Naive thymus-derived CD4-positive, alpha-beta T cell (primary cell): ENCODE measurements at regions not wholly inside any gene's neighbourhood (a gene's known extent, or its start where the extent isn't known, plus 50 kb on each side); places are given as distances from the start of the nearest gene placed in this dataset.

Experiments used
- ATAC-seq: fragments of 150-1000 bp; cut with Tn5 transposase; 2 replicates; pipeline ENCODE4 v1.10.0; 2021; ENCODE audit warnings: mild to moderate bottlenecking, moderate library complexity
- CTCF ChIA-PET: fragments of 350-600 bp; sonication (Branson Sonifier 250); formaldehyde crosslinking; loops from one replicate; lab custom pipeline; 2021; ENCODE audit warnings: antibody characterized with exemption; lab: Charles Lee
- POLR2A ChIA-PET: fragments of 350-600 bp; sonication (Branson Sonifier 250); formaldehyde crosslinking; loops from one replicate; lab custom pipeline; 2021; ENCODE audit warnings: antibody characterized with exemption, inconsistent platforms; lab: Charles Lee
- DNase-seq, 9 donors: peaks; one replicate each; pipeline versions ENCODE4 v3.0.0 to v3.0.0-alpha.2; 2020 to 2022; ENCODE audit warnings: mixed read lengths in 1 of 9
- H3K27ac ChIP-seq: one replicate; pipeline ENCODE4 v1.7.0; 2013; ENCODE audit warnings: mild to moderate bottlenecking, low read depth, low read length, moderate library complexity
- H3K27me3 ChIP-seq, 2 donors: one replicate each; pipeline ENCODE4 v1.7.0; 2013; ENCODE audit warnings: low read length in 2 of 2, mild to moderate bottlenecking in 2 of 2, moderate library complexity in 2 of 2; ENCODE audit not compliant: control insufficient read depth in 2 of 2, insufficient read depth in 2 of 2
- H3K36me3 ChIP-seq, 3 experiments: 1 replicate in 2 of 3; 2 replicates in 1 of 3; pipeline ENCODE4 v1.7.0; 2013; ENCODE audit warnings: low read length in 3 of 3, mild to moderate bottlenecking in 3 of 3, moderate library complexity in 1 of 3; ENCODE audit not compliant: insufficient read depth in 3 of 3, control insufficient read depth in 2 of 3
- H3K4me1 ChIP-seq, 2 donors: one replicate each; pipeline ENCODE4 v1.7.0; 2013; ENCODE audit warnings: low read length in 2 of 2, mild to moderate bottlenecking in 2 of 2, moderate library complexity in 1 of 2; ENCODE audit not compliant: control insufficient read depth in 2 of 2, insufficient read depth in 2 of 2
- H3K4me3 ChIP-seq: 2 replicates; pipeline ENCODE4 v1.7.0; 2013; ENCODE audit warnings: mild to moderate bottlenecking, low read length
- H3K9me3 ChIP-seq, 3 experiments: 1 replicate in 2 of 3; 2 replicates in 1 of 3; pipeline ENCODE4 v1.7.0; 2013; ENCODE audit warnings: low read length in 3 of 3; ENCODE audit not compliant: control insufficient read depth in 2 of 3
- H3K27ac Mint-ChIP-seq, 9 donors: one replicate each; pipeline ENCODE4 v1.8.0; 2020 to 2022; ENCODE audit warnings: mixed read lengths in 9 of 9, mild to moderate bottlenecking in 8 of 9, moderate library complexity in 5 of 9, inconsistent platforms in 2 of 9
- H3K27me3 Mint-ChIP-seq, 5 donors: one replicate each; pipeline ENCODE4 v1.8.0; 2021 to 2022; ENCODE audit warnings: mixed read lengths in 5 of 5, mild to moderate bottlenecking in 1 of 5
- H3K36me3 Mint-ChIP-seq, 5 donors: one replicate each; pipeline ENCODE4 v1.8.0; 2020 to 2022; ENCODE audit warnings: mixed read lengths in 5 of 5, mild to moderate bottlenecking in 3 of 5, inconsistent platforms in 1 of 5
- H3K4me1 Mint-ChIP-seq, 7 donors: one replicate each; pipeline ENCODE4 v1.8.0; 2020 to 2022; ENCODE audit warnings: mixed read lengths in 7 of 7, mild to moderate bottlenecking in 3 of 7, inconsistent platforms in 1 of 7
- H3K4me3 Mint-ChIP-seq, 10 donors: one replicate each; pipeline ENCODE4 v1.8.0; 2020 to 2022; ENCODE audit warnings: mild to moderate bottlenecking in 10 of 10, mixed read lengths in 10 of 10, moderate library complexity in 6 of 10, inconsistent platforms in 2 of 10
- H3K9me3 Mint-ChIP-seq, 11 donors: one replicate each; pipeline ENCODE4 v1.8.0; 2020 to 2022; ENCODE audit warnings: mixed read lengths in 11 of 11, mild to moderate bottlenecking in 4 of 11, inconsistent platforms in 1 of 11, moderate library complexity in 1 of 11
- intact Hi-C, 2 donors: fragments of 100-400 bp; cut with micrococcal nuclease; formaldehyde crosslinking; loops; one replicate each; pipeline ENCODE4 v1.15.1; 2023

DNA sequence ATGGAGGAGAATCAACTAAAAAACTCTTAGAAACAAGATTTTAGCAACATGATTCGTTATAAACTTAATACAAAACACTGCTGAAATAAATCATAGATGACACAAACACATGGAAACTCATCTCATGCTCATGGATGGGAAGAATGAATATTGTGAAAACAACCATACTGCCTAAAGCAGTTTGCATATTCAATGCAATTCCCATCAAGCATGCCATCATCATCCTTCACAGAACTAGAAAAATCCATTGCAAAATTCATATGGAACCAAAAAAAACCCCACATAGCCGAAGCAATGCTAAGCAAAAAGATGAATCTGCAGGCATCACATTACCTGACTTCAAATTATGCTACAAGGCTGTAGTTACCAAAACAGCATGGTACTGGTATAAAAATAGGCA lies 1015.8 kb upstream of the GRIA3 start:
- no peaks in the 10 kb centered on the region for H3K36me3 ChIP-seq
- no peak for DNase-seq
- H3K4me3 Mint-ChIP-seq, result no peak overlapping the region
- H3K4me3 ChIP-seq, result no peak overlapping the region
- H3K27ac Mint-ChIP-seq, result no peak overlapping the region
- POLR2A ChIA-PET, result no interaction called here
- H3K4me1 Mint-ChIP-seq, result no peaks in the 10 kb centered on the region
- no peaks in the 10 kb centered on the region for H3K36me3 Mint-ChIP-seq
- CTCF ChIA-PET, result no interaction called here
- no peaks in the 10 kb centered on the region for H3K27me3 ChIP-seq
- H3K9me3 ChIP-seq, result no peaks in the 10 kb centered on the region
- ATAC-seq, result no peak
- H3K27ac ChIP-seq, result no peak overlapping the region
- H3K27me3 Mint-ChIP-seq, result no peaks in the 10 kb centered on the region
- H3K9me3 Mint-ChIP-seq, result peaks cover 0 to 6% (median 0%) of the 10 kb centered on the region in 11 donors
- no peaks in the 10 kb centered on the region for H3K4me1 ChIP-seq
- intact Hi-C loops, result no loop called here

DNA sequence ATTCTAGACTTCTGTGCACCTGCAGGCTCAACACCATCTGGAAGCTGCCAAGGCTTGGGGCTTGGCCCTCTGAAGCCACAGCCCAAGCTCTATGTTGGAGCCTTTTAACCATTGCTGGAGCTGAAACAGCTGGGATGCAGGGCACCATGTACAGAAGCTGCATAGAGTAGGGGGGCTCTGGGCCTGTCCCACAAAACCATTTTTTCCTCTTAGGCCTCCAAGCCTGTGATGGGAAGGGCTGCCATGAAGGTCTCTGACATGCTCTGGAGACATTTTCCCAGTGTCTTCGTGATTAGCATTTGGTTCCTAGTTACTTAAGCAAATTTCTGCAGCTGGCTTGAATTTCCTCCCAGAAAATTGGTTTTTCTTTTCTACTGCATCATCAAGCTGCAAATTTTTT lies 999.3 kb upstream of the GRIA3 start:
- no peaks in the 10 kb centered on the region for H3K9me3 ChIP-seq
- Mint-ChIP-seq H3K36me3 (peaks cover 0 to 4% (median 0%) of the 10 kb centered on the region in 5 donors), H3K9me3 (peaks cover 0 to 16% (median 7%) of the 10 kb centered on the region in 11 donors), H3K4me1 (no peaks in the 10 kb centered on the region), H3K4me3 (no peak overlapping the region), H3K27me3 (no peaks in the 10 kb centered on the region), H3K27ac (no peak overlapping the region)
- no peaks in the 10 kb centered on the region for H3K27me3 ChIP-seq
- H3K4me1 ChIP-seq, result no peaks in the 10 kb centered on the region
- ATAC-seq, result no peak
- DNase-seq, result no peak
- no peak overlapping the region for H3K4me3 ChIP-seq
- intact Hi-C loops, result no loop called here
- no peak overlapping the region for H3K27ac ChIP-seq
- CTCF ChIA-PET, result no interaction called here
- no peaks in the 10 kb centered on the region for H3K36me3 ChIP-seq
- POLR2A ChIA-PET, result no interaction called here

DNA sequence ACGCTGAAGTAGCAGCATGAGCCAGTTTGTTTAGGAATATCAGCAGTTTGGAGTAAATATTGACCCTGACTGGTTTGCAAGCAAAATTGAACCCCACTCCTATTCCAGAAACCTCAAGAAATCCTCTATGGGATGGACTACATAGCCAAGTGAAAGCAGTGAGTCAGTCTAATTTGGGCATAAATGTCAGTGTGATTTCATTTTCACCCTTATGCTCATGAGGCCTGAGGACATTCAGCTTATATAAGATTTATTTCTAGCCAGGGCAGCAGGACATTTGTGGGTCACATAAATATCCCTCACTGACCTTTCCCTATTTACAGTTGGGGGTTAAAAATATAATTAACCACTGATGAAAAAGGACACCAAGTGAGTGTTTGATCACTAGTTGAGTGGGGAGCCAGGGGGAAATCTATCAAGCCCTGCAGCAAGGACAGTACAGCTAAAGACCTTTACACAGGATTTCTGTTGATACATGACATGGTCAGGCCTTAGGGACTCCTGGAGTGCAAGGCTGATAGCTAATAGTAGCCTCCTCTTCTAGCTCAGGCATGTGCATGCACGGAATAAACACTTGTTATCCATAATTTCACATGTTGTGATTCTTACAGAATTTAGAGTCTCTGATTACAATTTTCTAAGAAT lies 996.9 kb upstream of the GRIA3 start:
- H3K27me3 Mint-ChIP-seq, result no peaks in the 10 kb centered on the region
- no peak for ATAC-seq

DNA sequence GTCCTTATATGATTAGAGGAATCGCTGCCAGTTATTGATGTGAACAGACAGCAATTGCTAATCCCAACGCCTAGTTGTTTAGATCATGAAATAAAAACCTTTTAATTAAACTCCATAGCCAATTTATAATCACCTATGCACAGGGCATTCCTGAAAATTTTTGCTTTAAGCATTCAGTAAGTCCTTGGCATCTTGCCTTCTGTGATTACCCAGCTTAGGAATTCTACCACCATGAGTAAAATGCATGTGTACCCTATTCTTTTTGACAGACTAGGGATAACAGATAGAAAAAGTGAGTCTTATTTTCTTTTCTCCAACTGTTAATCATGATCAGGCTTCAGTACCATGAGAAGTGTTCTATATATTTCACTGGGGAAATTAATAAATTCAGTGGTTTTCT lies 995.3 kb upstream of the GRIA3 start:
- DNase-seq, result no peak
- H3K9me3 ChIP-seq, result no peaks in the 10 kb centered on the region
- no peaks in the 10 kb centered on the region for H3K27me3 Mint-ChIP-seq
- no peak for ATAC-seq
- H3K36me3 Mint-ChIP-seq, result peaks cover 0 to 4% (median 0%) of the 10 kb centered on the region in 5 donors
- ChIA-PET CTCF (no interaction called here), POLR2A (no interaction called here)
- H3K27ac Mint-ChIP-seq, result no peak overlapping the region
- H3K4me3 Mint-ChIP-seq, result no peak overlapping the region
- H3K4me3 ChIP-seq, result no peak overlapping the region
- H3K9me3 Mint-ChIP-seq, result peaks cover 0 to 12% (median 3%) of the 10 kb centered on the region in 11 donors
- H3K27ac ChIP-seq, result no peak overlapping the region
- H3K36me3 ChIP-seq, result no peaks in the 10 kb centered on the region
- no peaks in the 10 kb centered on the region for H3K4me1 Mint-ChIP-seq
- no peaks in the 10 kb centered on the region for H3K27me3 ChIP-seq
- intact Hi-C loops, result no loop called here
- H3K4me1 ChIP-seq, result no peaks in the 10 kb centered on the region

More for the DNA sequence above, 996.9 kb upstream of the GRIA3 start:
- Histone ChIP-seq H3K9me3 (no peaks in the 10 kb centered on the region), H3K27ac (no peak overlapping the region), H3K4me1 (no peaks in the 10 kb centered on the region), H3K36me3 (no peaks in the 10 kb centered on the region), H3K27me3 (no peaks in the 10 kb centered on the region), H3K4me3 (no peak overlapping the region)
- Mint-ChIP-seq H3K4me1 (no peaks in the 10 kb centered on the region), H3K9me3 (peaks cover 0 to 16% (median 7%) of the 10 kb centered on the region in 11 donors), H3K36me3 (peaks cover 0 to 4% (median 0%) of the 10 kb centered on the region in 5 donors), H3K4me3 (no peak overlapping the region), H3K27ac (no peak overlapping the region)
- CTCF ChIA-PET, result no interaction called here
- DNase-seq, result no peak
- intact Hi-C loops, result no loop called here
- POLR2A ChIA-PET, result no interaction called here

DNA sequence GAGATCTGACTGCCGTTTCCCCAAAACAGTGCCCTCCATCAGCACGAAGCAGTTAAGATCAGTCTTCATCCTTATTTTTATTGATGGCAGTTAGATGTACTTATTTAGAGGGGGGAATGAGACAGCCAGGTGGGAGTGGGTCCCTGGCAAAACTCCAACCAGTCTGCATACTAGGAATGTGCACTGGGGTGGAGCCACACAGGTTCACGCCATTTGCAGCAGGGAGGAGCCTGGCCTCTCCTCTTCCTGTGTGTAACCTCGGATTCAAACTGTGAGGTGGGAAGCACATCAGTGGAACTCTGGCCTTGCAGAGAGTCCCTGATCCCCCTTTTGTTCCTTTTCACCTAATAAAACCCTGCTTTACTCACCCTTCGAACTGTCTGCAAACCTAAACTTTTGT lies 987.7 kb upstream of the GRIA3 start:
- ATAC-seq (no peak), DNase-seq (no peak)
- Mint-ChIP-seq H3K9me3 (peaks cover 0 to 5% (median 1%) of the 10 kb centered on the region in 11 donors), H3K27me3 (no peaks in the 10 kb centered on the region), H3K4me3 (no peak overlapping the region), H3K4me1 (no peaks in the 10 kb centered on the region), H3K36me3 (no peaks in the 10 kb centered on the region), H3K27ac (no peak overlapping the region)
- Histone ChIP-seq H3K27me3 (no peaks in the 10 kb centered on the region), H3K36me3 (no peaks in the 10 kb centered on the region), H3K4me1 (no peaks in the 10 kb centered on the region), H3K4me3 (no peak overlapping the region), H3K27ac (no peak overlapping the region), H3K9me3 (no peaks in the 10 kb centered on the region)
- intact Hi-C loops, result no loop called here
- ChIA-PET POLR2A (no interaction called here), CTCF (no interaction called here)

DNA sequence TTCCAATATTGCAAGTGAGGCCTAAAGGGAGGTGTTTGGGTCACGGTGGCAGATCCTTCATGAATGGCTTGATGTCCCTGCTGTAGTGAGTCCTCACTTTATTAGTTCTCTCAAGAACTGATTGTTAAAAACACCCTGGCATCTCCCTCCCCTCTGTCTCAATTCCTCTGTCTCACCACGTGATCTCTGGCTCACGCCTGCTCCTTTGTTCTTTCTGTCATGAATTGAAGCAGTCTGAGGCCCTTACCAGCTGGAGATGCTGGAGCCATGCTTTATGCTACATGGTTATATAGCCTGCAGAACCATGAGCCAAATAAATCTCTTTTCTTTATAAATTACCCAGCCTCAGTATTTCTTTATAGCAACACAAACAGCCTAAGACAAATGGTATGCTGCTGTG lies 980.7 kb upstream of the GRIA3 start:
- no peaks in the 10 kb centered on the region for H3K27me3 ChIP-seq
- H3K36me3 ChIP-seq, result no peaks in the 10 kb centered on the region
- ChIA-PET POLR2A (no interaction called here), CTCF (no interaction called here)
- ATAC-seq (no peak), DNase-seq (no peak)
- H3K4me1 ChIP-seq, result no peaks in the 10 kb centered on the region
- no peaks in the 10 kb centered on the region for H3K27me3 Mint-ChIP-seq
- intact Hi-C loops, result no loop called here
- no peak overlapping the region for H3K27ac Mint-ChIP-seq
- H3K27ac ChIP-seq, result no peak overlapping the region
- H3K4me3 Mint-ChIP-seq, result no peak overlapping the region
- H3K9me3 Mint-ChIP-seq, result peaks cover 0 to 5% (median 0%) of the 10 kb centered on the region in 11 donors
- H3K36me3 Mint-ChIP-seq, result no peaks in the 10 kb centered on the region
- H3K4me3 ChIP-seq, result no peak overlapping the region
- no peaks in the 10 kb centered on the region for H3K4me1 Mint-ChIP-seq
- no peaks in the 10 kb centered on the region for H3K9me3 ChIP-seq

DNA sequence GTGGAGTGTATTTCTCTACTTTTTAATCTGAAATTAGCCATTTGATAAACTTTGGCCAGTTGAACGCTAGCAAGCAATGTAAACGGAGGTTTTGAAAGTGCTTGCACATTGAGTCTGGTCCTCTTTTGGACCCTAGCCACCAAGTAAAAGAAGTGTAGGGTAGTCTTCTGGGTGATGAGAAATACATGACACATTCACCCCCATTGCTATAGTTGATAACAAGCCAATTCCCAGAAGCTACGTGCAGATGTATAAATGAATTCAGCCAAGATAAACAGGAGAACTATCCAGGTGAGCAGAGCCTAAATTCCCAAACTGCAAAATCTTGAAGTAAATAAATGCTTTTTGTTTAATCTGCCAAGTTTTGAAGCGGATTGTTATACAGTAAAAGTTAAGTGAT lies 965.4 kb upstream of the GRIA3 start:
- H3K27me3 Mint-ChIP-seq, result peaks cover 0 to 13% (median 0%) of the 10 kb centered on the region in 5 donors
- H3K9me3 Mint-ChIP-seq, result peaks cover 0 to 5% (median 0%) of the 10 kb centered on the region in 11 donors
- H3K4me3 Mint-ChIP-seq, result no peak overlapping the region
- no peaks in the 10 kb centered on the region for H3K9me3 ChIP-seq
- no peaks in the 10 kb centered on the region for H3K4me1 ChIP-seq
- ChIA-PET CTCF (no interaction called here), POLR2A (no interaction called here)
- intact Hi-C loops, result no loop called here
- no peaks in the 10 kb centered on the region for H3K36me3 ChIP-seq
- DNase-seq (no peak), ATAC-seq (no peak)
- no peaks in the 10 kb centered on the region for H3K4me1 Mint-ChIP-seq
- H3K36me3 Mint-ChIP-seq, result no peaks in the 10 kb centered on the region
- H3K4me3 ChIP-seq, result no peak overlapping the region
- no peak overlapping the region for H3K27ac Mint-ChIP-seq
- no peaks in the 10 kb centered on the region for H3K27me3 ChIP-seq
- H3K27ac ChIP-seq, result no peak overlapping the region
